GM18907 (cell line): ENCODE measurements at regions not wholly inside any gene's neighbourhood (a gene's known extent, or its start where the extent isn't known, plus 50 kb on each side); places are given as distances from the start of the nearest gene placed in this dataset.
"Not testable (repeated sequence)": the region's sequence is repeated elsewhere in the genome, so short reads cannot be mapped to it uniquely, and the experiment has no call there.

Experiments
- ATAC-seq: cut with Tn5 transposase; IDR thresholded peaks from one replicate; pipeline ENCODE4 v1.9.1; 2021; ENCODE audit warnings: mild to moderate bottlenecking, moderate library complexity; ENCODE audit not compliant: unreplicated experiment

DNA sequence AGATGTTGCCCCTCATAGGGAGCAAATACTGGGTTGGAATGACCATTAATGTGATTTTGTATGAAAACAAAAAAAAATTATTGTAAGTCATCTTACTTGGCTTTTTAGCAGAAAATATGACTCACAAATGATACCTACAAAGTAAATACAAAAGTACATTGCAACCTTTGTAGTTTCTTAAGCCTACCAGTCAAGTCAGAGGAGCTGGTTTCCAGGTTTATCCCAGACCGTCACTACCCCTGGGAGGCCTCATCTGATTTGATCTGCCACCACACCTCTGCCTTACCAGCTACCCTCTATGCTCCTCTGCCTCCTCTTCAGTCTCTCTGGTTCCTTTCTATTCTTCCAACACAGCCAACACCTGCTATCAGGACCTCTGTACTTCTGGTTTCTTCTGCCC lies 349.9 kb upstream of the CCNH start:
- ATAC-seq: no peak

GRCh38 chr5:87756951-87757350 lies 344.2 kb upstream of the CCNH start:
- no peak for ATAC-seq

DNA sequence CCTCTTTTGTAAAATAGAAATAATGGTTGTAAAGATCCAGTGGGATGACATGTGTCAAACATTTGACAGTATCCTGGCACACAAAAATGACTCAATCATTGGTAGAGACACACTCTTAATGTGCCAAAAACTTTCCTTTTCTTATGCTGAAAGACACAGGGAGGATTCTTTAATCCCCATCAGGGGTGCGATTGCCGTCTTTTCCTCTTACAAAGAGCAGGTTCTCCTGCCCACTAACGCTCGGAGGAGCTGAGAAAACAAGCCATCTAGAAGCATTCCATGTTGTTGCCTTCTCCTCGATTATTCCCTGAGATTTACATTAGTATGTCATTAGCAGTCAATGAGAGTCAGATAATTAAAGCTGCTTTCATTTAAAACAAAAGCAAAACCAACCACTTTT lies 342.6 kb upstream of the CCNH start:
- ATAC-seq: no peak

DNA sequence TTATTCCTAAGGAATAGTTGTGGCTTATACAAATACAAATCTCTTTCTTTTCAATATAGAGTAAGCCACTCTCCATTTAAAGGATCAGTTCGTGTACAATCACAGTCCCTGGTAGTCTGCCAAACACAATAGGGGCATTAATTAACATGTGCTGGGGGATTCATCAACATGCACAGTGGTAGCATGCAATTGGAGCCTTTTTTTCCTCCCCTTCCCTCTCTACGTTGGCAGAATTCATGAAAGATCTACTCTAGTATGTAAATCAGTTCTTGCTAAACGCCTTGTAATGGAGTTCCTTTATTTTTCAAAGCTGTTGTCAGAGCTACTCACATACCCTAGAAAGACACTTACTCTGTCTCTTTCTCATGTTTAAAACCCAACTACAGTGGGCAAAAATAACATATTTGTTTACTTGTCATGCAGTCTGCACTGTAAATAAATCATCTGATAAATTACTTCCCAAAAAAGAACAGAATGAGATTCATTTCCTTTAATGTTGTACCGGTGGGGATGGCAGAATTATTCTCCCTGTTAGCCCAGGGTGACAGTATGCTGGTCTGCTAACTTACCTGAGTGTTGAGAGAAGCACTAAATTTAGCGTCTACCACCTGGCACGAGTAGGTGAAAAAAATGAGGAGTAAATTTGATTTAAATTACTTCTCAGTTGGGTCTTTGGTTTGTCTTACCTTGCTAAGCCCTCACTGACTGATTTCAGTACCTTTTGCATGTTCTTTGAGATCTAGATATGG lies 341.5 kb upstream of the CCNH start:
- no peak for ATAC-seq

DNA sequence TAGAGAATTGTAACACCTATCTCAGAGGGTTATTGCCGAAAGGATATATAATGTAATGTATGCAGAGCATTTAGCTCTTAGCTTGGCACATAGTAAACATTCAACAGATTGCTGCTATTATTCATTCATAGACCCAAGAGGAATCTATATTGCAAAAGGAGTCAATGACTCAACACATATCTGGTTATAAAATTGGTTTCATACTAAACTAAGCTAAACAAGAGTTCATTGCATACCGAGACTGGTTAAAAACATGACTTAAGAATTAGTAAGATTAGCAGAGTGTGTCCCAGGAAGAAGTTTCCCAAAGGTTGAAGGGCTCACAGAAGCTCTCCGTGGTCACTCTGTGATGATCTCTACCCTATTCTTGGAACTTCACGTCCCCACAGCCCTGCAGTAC lies 339.6 kb upstream of the CCNH start:
- no peak for ATAC-seq

DNA sequence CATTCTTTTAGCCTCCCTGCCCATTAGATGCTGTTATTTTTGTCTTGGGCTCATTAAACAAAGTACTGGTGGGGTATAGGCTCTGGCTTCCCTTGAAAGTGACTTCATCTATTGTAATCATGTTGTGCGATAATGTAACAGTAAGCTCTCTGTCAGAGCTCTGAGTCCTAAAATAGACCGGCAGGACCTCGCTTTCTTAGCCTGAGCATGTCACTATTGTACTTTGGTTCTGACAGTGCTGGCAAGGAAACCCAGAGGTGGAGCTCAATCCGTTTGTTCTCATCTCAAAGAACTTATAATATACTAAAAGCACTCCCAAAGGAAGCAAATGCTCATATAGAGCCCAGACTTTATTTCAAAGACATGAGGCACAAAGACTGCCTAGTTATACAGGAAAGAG lies 339.1 kb upstream of the CCNH start:
- no peak for ATAC-seq

DNA sequence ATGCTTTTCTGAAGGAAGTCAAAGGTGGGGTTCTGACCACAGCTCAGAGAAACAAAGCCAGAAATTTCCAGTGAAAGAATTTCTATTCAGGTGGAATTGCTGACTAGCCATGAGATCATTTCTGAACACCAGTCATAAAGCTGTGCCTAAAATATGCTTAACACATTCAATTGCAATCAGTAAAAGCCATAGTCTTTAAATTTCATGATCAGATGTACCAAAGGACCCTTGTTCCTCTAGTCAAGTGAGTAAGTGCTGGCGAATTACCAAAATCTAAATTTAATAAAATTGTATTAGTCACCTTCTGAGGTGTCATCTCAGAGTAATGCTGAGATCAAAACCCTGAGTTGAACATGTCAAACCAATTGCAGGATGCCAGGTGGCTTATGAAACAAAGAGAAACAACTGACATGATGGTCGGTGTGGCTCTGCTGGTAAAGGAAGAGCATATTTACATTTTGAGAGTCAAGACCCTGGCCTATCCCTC lies 334.2 kb upstream of the CCNH start:
- no peak for ATAC-seq

- ATAC-seq: no peak
Measured at GRCh38 chr5:87746341-87746740, 333.6 kb upstream of the CCNH start.

GRCh38 chr5:87741881-87742280 lies 329.2 kb upstream of the CCNH start:
- no peak for ATAC-seq

- ATAC-seq: no peak
Measured at GRCh38 chr5:87735923-87736322, 323.2 kb upstream of the CCNH start.

GRCh38 chr5:87733897-87734296 lies 321.2 kb upstream of the CCNH start:
- no peak for ATAC-seq

DNA sequence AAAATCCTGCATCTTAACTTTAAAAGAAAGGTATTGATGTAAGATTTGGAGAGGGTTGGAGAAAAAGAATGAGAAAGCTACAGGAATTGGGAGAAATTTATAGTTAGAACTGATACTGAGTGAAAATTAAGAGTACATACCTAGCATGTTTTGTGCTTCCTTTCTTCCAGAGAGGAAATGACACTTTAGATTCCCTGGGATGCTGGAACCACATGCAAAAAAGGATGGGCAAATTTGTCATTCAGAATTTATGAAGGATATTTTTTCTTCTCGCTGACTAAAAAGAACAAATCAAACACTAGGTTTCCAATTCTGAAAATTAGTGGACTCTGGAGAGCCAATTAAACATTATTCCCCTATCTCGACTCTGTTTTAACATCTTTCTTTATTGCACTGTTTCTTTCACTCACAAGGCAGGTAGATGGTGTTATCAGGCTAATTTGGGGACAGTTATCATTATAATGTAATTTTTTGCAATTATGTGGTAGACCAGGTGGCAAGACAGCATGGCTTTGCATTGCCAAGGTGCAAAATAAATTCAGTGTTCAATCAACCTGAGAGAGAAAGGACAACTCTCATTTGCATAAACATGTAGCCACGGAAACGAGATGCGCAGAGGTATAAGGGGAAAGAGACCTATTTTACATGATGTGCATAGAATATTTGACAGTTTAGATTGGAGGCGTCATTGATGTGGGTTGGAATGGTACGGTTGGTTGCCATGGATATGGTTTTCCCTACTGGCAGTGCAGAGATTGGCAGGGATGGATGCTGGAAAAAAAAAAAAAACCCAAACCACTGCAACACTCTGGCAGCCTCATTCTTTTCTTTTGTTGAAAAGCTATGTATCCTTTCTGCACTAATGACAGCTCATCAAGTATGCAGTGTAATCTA lies 320.4 kb upstream of the CCNH start:
- no peak for ATAC-seq

DNA sequence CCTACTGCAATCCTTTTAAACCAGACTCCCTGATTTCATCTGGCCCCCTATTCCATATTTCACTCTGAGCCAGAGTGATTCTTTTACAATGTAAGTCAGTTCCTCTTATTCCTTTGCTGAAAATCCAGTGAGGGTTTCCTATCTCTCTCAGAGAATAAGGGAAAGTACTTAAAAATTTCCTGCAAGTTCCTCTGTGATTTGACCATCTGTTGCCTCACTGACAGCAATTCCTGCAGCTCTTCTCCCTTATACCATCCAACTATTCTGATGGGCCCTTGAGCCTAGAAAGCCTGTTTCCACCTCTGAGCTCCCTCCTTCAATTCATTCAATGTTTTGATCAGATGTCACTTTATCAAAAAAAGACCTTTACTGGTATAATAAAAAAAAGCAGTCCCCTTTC lies 317.1 kb upstream of the CCNH start:
- ATAC-seq: no peak

DNA sequence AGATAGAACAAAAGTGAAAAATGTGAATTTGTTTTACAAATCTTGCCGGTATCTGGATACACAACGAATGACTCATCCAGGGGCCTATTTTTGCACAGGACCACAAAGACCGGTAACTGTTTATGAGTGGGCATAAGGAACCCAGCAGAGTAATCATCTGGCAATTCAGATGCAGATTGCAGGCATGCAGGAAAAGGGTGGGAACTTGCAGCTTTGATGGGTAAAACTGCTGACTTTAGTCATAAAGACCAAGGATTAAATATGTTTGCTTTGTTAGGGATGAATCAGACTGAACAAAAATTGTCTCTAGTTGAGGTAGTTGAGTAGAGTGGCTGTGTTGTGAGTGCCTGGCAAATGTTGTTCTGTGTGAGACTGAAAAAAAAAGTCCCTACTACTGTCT lies 309.6 kb upstream of the CCNH start:
- ATAC-seq: no peak

- not testable (repeated sequence) for ATAC-seq
Measured at GRCh38 chr5:87718224-87718925, 305.6 kb upstream of the CCNH start.

DNA sequence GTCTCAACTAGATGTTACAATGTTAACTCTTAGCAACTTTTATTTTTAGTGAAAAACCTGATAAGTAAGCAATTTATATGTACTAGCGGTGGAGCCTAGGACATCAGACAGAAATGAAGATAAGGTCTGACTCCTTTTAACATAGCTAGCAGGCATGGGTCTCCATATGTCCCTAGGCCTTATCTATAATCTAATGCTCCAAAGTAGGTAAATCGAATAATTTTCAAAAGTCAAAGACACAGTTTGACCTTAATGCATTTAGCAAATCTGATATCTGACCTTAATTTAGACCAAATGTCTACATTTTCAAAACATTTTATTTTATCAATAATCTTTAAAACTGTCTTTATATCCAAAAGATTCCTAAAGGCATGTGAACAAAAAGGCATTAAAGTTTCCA lies 305.0 kb upstream of the CCNH start:
- ATAC-seq: no peak

- no peak for ATAC-seq
Measured at GRCh38 chr5:87705876-87706275, 293.1 kb upstream of the CCNH start.

DNA sequence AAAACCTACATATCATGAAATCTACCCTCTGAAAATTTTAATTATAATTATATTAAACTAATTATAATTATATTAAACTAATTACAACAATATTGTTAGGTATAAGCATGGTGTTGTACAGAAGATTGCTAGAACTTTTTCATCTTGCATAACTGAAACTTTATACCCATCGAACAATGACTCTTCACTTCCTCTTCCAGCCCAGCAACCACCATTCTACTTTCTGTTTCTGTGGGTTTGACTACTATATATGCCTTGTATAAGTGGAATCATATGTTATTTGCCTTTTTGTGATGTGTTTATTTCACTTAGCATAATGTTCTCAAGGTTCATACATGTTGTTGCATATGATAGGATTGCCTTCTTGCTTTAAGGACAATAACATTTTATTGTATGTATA lies 274.2 kb upstream of the CCNH start:
- ATAC-seq: peak; percentile 94

GRCh38 chr5:87686018-87686417 lies 273.3 kb upstream of the CCNH start:
- ATAC-seq: no peak

GRCh38 chr5:87674235-87674634 lies 261.5 kb upstream of the CCNH start:
- ATAC-seq: no peak

- ATAC-seq: no peak
Measured at GRCh38 chr5:87671146-87671545, 258.4 kb upstream of the CCNH start.

- ATAC-seq: no peak
Measured at GRCh38 chr5:87665166-87665565, 252.4 kb upstream of the CCNH start.
